Esophagus muscularis mucosa (tissue), 4 donors: ENCODE measurements at regions not wholly inside any gene's neighbourhood (a gene's known extent, or its start where the extent isn't known, plus 50 kb on each side); places are given as distances from the start of the nearest gene placed in this dataset.

Experiments used
- DNase-seq: peaks from one replicate; pipeline ENCODE4 v3.0.0-alpha.2; 2017; ENCODE audit errors: extremely low spot score
- H3K27ac ChIP-seq, 4 donors: fragments of 200-600 bp; sonication (generic); replicated peaks in 1 of 4; 1 replicate in 3 of 4; 2 replicates in 1 of 4; pipeline ENCODE4 v1.5.1; 2016 to 2019; ENCODE audit warnings: mild to moderate bottlenecking in 1 of 4
- H3K27me3 ChIP-seq, 4 donors: fragments of 200-600 bp; sonication (generic); one replicate each; pipeline versions ENCODE4 v1.5.1 to v1.6.0; 2016 to 2019
- H3K36me3 ChIP-seq, 4 donors: fragments of 200-600 bp; sonication (generic); one replicate each; pipeline ENCODE4 v1.5.1; 2016 to 2019
- H3K4me1 ChIP-seq, 4 donors: fragments of 200-600 bp; sonication (generic); one replicate each; pipeline ENCODE4 v1.5.1; 2016 to 2019
- H3K4me3 ChIP-seq, 4 donors: fragments of 200-600 bp; sonication (generic); 1 replicate in 2 of 4; 2 replicates in 2 of 4; pipeline ENCODE4 v1.5.1; 2016 to 2019; ENCODE audit warnings: mild to moderate bottlenecking in 4 of 4, moderate library complexity in 1 of 4
- H3K9me3 ChIP-seq, 4 donors: fragments of 200-600 bp; sonication (generic); 1 replicate in 3 of 4; 2 replicates in 1 of 4; pipeline ENCODE4 v1.5.1; 2016 to 2019
- CTCF ChIP-seq, 3 experiments: fragments of 200-600 bp in 2 of 3; fragments of 450-650 bp in 1 of 3; sonication (generic) in 2 of 3; IDR thresholded peaks; one replicate each; pipeline ENCODE4 v1.5.1; 2017 to 2019; ENCODE audit warnings: antibody characterized with exemption in 3 of 3, mild to moderate bottlenecking in 2 of 3, moderate library complexity in 1 of 3
- EP300 ChIP-seq: sonication (generic); formaldehyde crosslinking; IDR thresholded peaks from one replicate; pipeline ENCODE4 v1.6.1; 2017; ENCODE audit warnings: antibody characterized with exemption
- POLR2A ChIP-seq: fragments of 450-650 bp; IDR thresholded peaks from one replicate; pipeline ENCODE4 v1.6.1; 2017; ENCODE audit warnings: antibody characterized with exemption, moderate library complexity, mild to moderate bottlenecking, low read depth
- POLR2AphosphoS5 ChIP-seq, 2 donors: sonication (generic); formaldehyde crosslinking; IDR thresholded peaks; one replicate each; pipeline ENCODE4 v1.6.1; 2017; ENCODE audit warnings: antibody characterized with exemption in 2 of 2
- WGBS: methylation state at CpG from one replicate; pipeline ENCODE4 v1.1.5; 2018; 5-methylcytosine and 5-hydroxymethylcytosine counted together
- intact Hi-C: fragments of 100-400 bp; cut with DNase I; formaldehyde crosslinking; loops from one replicate; pipeline ENCODE4 v1.15.1; 2023

GRCh38 chr4:124144238-124144654, 568.3 kb downstream of the ANKRD50 start:
- intact Hi-C loops = no loop called here
- 39% methylated on average over 4 of the region's 4 CpGs for WGBS
- H3K4me3 ChIP-seq = no peak overlapping the region

GRCh38 chr4:124146068-124146467, 566.5 kb downstream of the ANKRD50 start:
- TF ChIP-seq POLR2A (no peak), CTCF (IDR thresholded peaks at IDR 0.05) (no peak), EP300 (no peak), POLR2AphosphoS5 (IDR thresholded peaks at IDR 0.05) (no peak)
- H3K4me3 ChIP-seq = no peak overlapping the region
- peaks cover 0 to 12% (median 7%) of the 10 kb centered on the region in 4 donors for H3K4me1 ChIP-seq
- intact Hi-C loops = no loop called here
- 48% methylated on average over 1 of the region's 1 CpG for WGBS
- H3K27ac ChIP-seq = no peak overlapping the region
- no peak for DNase-seq
- no peaks in the 10 kb centered on the region for H3K36me3 ChIP-seq
- H3K9me3 ChIP-seq = no peaks in the 10 kb centered on the region
- H3K27me3 ChIP-seq = no peaks in the 10 kb centered on the region

More at GRCh38 chr4:124144238-124144654, 568.3 kb downstream of the ANKRD50 start:
- no peak for TF ChIP-seq CTCF (IDR thresholded peaks at IDR 0.05)
- TF ChIP-seq POLR2A = no peak
- no peak for TF ChIP-seq POLR2AphosphoS5 (IDR thresholded peaks at IDR 0.05)
- TF ChIP-seq EP300 = no peak
- no peaks in the 10 kb centered on the region for H3K36me3 ChIP-seq
- DNase-seq = no peak
- H3K9me3 ChIP-seq = no peaks in the 10 kb centered on the region
- no peaks in the 10 kb centered on the region for H3K27me3 ChIP-seq
- H3K27ac ChIP-seq = no peak overlapping the region
- H3K4me1 ChIP-seq = peaks cover 0 to 12% (median 7%) of the 10 kb centered on the region in 4 donors

- Histone ChIP-seq H3K9me3 (no peaks in the 10 kb centered on the region), H3K27ac (no peak overlapping the region), H3K27me3 (no peaks in the 10 kb centered on the region), H3K4me3 (no peak overlapping the region), H3K36me3 (no peaks in the 10 kb centered on the region), H3K4me1 (no peaks in the 10 kb centered on the region)
- TF ChIP-seq EP300 = no peak
- TF ChIP-seq POLR2AphosphoS5 (IDR thresholded peaks at IDR 0.05) = no peak
- no peak for TF ChIP-seq CTCF (IDR thresholded peaks at IDR 0.05)
- no peak for TF ChIP-seq POLR2A
- no peak for DNase-seq
- intact Hi-C loops = no loop called here
- WGBS = 83% methylated on average over 2 of the region's 2 CpGs
These were observed 561.5 kb downstream of the ANKRD50 start for GRCh38 chr4:124151031-124151430.

- WGBS = 80% methylated on average over 8 of the region's 8 CpGs
- no peak for TF ChIP-seq POLR2A
- H3K9me3 ChIP-seq = no peaks in the 10 kb centered on the region
- H3K4me3 ChIP-seq = no peak overlapping the region
- no peak overlapping the region for H3K27ac ChIP-seq
- no peak for DNase-seq
- intact Hi-C loops = no loop called here
- peaks cover 0 to 3% (median 0%) of the 10 kb centered on the region in 4 donors for H3K4me1 ChIP-seq
- no peaks in the 10 kb centered on the region for H3K36me3 ChIP-seq
- H3K27me3 ChIP-seq = no peaks in the 10 kb centered on the region
These were observed 560.4 kb downstream of the ANKRD50 start for GRCh38 chr4:124152132-124152531.

GRCh38 chr4:124155239-124155638, 557.3 kb downstream of the ANKRD50 start:
- DNase-seq = no peak
- WGBS = 77% methylated on average over 1 of the region's 1 CpG

More at GRCh38 chr4:124155239-124155638, 557.3 kb downstream of the ANKRD50 start:
- no peak for TF ChIP-seq CTCF (IDR thresholded peaks at IDR 0.05)
- no peak for TF ChIP-seq EP300
- no peak for TF ChIP-seq POLR2AphosphoS5 (IDR thresholded peaks at IDR 0.05)
- no peak for TF ChIP-seq POLR2A
- intact Hi-C loops = no loop called here
- H3K4me1 ChIP-seq = peaks cover 0 to 13% (median 0%) of the 10 kb centered on the region in 4 donors
- H3K27me3 ChIP-seq = no peaks in the 10 kb centered on the region
- H3K4me3 ChIP-seq = no peak overlapping the region
- H3K9me3 ChIP-seq = no peaks in the 10 kb centered on the region
- no peak overlapping the region for H3K27ac ChIP-seq
- no peaks in the 10 kb centered on the region for H3K36me3 ChIP-seq
